Heart left ventricle (tissue), 16 donors: ENCODE measurements at regions not wholly inside any gene's neighbourhood (a gene's known extent, or its start where the extent isn't known, plus 50 kb on each side); places are given as distances from the start of the nearest gene placed in this dataset.
A peak's percentile ranks its signal among the peaks of the same experiment; 100 is the strongest.

Experiments
- ATAC-seq, 4 donors: fragments of 200-7000 bp; cut with Tn5 transposase; one replicate each; pipeline ENCODE4 v1.9.1; 2020 to 2022; ENCODE audit warnings: moderate library complexity in 4 of 4, mild to moderate bottlenecking in 3 of 4, moderate number of reproducible peaks in 1 of 4
- DNase-seq, 5 donors: peaks; one replicate each; pipeline ENCODE4 v3.0.0-alpha.2; 2020
- H3K27ac ChIP-seq, 12 donors: fragments of 200-600 bp; sonication (generic) in 4 of 12; one replicate each; pipeline versions ENCODE4 v1.5.0 to v1.8.0; 2016 to 2022; ENCODE audit warnings: mild to moderate bottlenecking in 2 of 12
- H3K27me3 ChIP-seq, 9 donors: fragments of 200-600 bp; sonication (generic) in 2 of 9; one replicate each; pipeline versions ENCODE4 v1.5.1 to v1.8.0; 2016 to 2022; ENCODE audit warnings: mild to moderate bottlenecking in 3 of 9
- H3K36me3 ChIP-seq, 9 donors: fragments of 200-600 bp; sonication (generic) in 2 of 9; one replicate each; pipeline versions ENCODE4 v1.5.0 to v1.8.0; 2018 to 2022; ENCODE audit warnings: mild to moderate bottlenecking in 2 of 9
- H3K4me1 ChIP-seq, 12 donors: fragments of 200-600 bp; sonication (generic) in 4 of 12; one replicate each; pipeline versions ENCODE4 v1.5.0 to v1.8.0; 2016 to 2022; ENCODE audit warnings: mild to moderate bottlenecking in 3 of 12
- H3K4me3 ChIP-seq, 12 donors: fragments of 200-600 bp; sonication (generic) in 4 of 12; one replicate each; pipeline versions ENCODE4 v1.5.0 to v1.8.0; 2017 to 2022; ENCODE audit warnings: mild to moderate bottlenecking in 9 of 12, moderate library complexity in 4 of 12
- H3K9me3 ChIP-seq, 12 donors: fragments of 200-600 bp; sonication (generic) in 4 of 12; one replicate each; pipeline versions ENCODE4 v1.5.0 to v1.8.0; 2016 to 2022; ENCODE audit warnings: mild to moderate bottlenecking in 1 of 12
- CTCF ChIP-seq, 12 donors: fragments of 200-600 bp; sonication (generic) in 4 of 12; IDR thresholded peaks; one replicate each; pipeline versions ENCODE4 v1.5.0 to v1.8.0; 2018 to 2022; ENCODE audit warnings: antibody characterized with exemption in 12 of 12, mild to moderate bottlenecking in 5 of 12
- POLR2A ChIP-seq, 2 donors: fragments of 450-650 bp; IDR thresholded peaks; one replicate each; pipeline ENCODE4 v1.6.1; 2017; ENCODE audit warnings: antibody characterized with exemption in 2 of 2, mild to moderate bottlenecking in 2 of 2, moderate library complexity in 2 of 2
- WGBS, 4 donors: extraction: QIAGEN DNeasy Blood & Tissue Kit in 2 of 4; methylation state at CpG; one replicate each; pipeline versions ENCODE4 v1.1.5 to v1.1.7; 2013 to 2018; 5-methylcytosine and 5-hydroxymethylcytosine counted together
- intact Hi-C, 10 donors: fragments of 100-400 bp; cut with DNase I; formaldehyde crosslinking; loops; one replicate each; pipeline versions ENCODE4 v1.11.1 to v1.14.2; 2022
- donor health status: ischemic (EF 13 %, LVEDD 7.1; RV severe dilation, severe dysfunction).
- donor health status: healthy with polysubstance abuse.
- donor health status: DM: no; HTN: yes; CAD: no.
- donor health status: DM: no; HTN: no; CAD: no.
- donor health status: ischemic (EF 25% LVEDD 6.9; RV normal size, moderate dysfunction).
- donor health status: ischemic (EF 25% LVEDD 5.7; RV mildly dilated, moderate dysfunction).
- donor health status: healthy.
- donor health status: DM: yes; HTN: yes; CAD: no.
- donor health status: ischemic (EF 35%, LVEDD 5.7; RV mildly dilated, moderate dysfunction).
- donor health status: nonischemic (EF 11% LVEDD 7.7; RV severe dilation, severe dysfunction).
- donor health status: DM: yes; HTN: yes; CAD: no.
- donor health status: PGD.
- donor health status: ischemic (EF 29% LVEDD 5.4; RV normal size, mild dysfunction).
- donor health status: nonischemic (EF 23%, LVEDD 6.1; RV moderate dilation, normal function).

GRCh38 chr1:55943721-55944435 is 635.5 kb downstream of the PLPP3 start:
- H3K4me1 ChIP-seq = peaks cover 0 to 3% (median 0%) of the 10 kb centered on the region in 12 donors
- no peak overlapping the region for H3K4me3 ChIP-seq
- no peak for ATAC-seq
- H3K36me3 ChIP-seq = no peaks in the 10 kb centered on the region
- 53 to 67% (median 58%) methylated on average over 8 of the region's 8 CpGs for WGBS, 4 donors
- H3K9me3 ChIP-seq = no peaks in the 10 kb centered on the region
- H3K27ac ChIP-seq = no peak overlapping the region
- TF ChIP-seq POLR2A (IDR thresholded peaks at IDR 0.05) (no peak), CTCF (IDR thresholded peaks at IDR 0.05) (no peak)
- intact Hi-C loops = no loop called here
- no peak for DNase-seq
- H3K27me3 ChIP-seq = no peaks in the 10 kb centered on the region

- no peak for ATAC-seq
- H3K27me3 ChIP-seq = no peaks in the 10 kb centered on the region
- no peaks in the 10 kb centered on the region for H3K9me3 ChIP-seq
- DNase-seq = no peak
- no peak overlapping the region for H3K27ac ChIP-seq
- H3K4me3 ChIP-seq = no peak overlapping the region
- no peaks in the 10 kb centered on the region for H3K36me3 ChIP-seq
- TF ChIP-seq POLR2A (IDR thresholded peaks at IDR 0.05) (no peak), CTCF (IDR thresholded peaks at IDR 0.05) (no peak)
- H3K4me1 ChIP-seq = peaks cover 0 to 11% (median 4%) of the 10 kb centered on the region in 12 donors
- 68 to 95% (median 82%) methylated on average over 2 of the region's 2 CpGs for WGBS, 4 donors
- intact Hi-C loops = no loop called here
Measured at GRCh38 chr1:55943012-55943411, 636.4 kb downstream of the PLPP3 start.

GRCh38 chr1:55939866-55940265 is 639.5 kb downstream of the PLPP3 start:
- H3K36me3 ChIP-seq = no peaks in the 10 kb centered on the region
- no peak for DNase-seq
- ATAC-seq = no peak
- intact Hi-C loops = no loop called here
- H3K9me3 ChIP-seq = peaks cover 0 to 6% (median 0%) of the 10 kb centered on the region in 12 donors
- TF ChIP-seq CTCF (IDR thresholded peaks at IDR 0.05) = no peak
- no peak for TF ChIP-seq POLR2A (IDR thresholded peaks at IDR 0.05)
- H3K27ac ChIP-seq = no peak overlapping the region
- peaks cover 0 to 14% (median 4%) of the 10 kb centered on the region in 12 donors for H3K4me1 ChIP-seq
- no peaks in the 10 kb centered on the region for H3K27me3 ChIP-seq
- 72 to 86% (median 83%) methylated on average over 1 of the region's 1 CpG for WGBS, 4 donors
- no peak overlapping the region for H3K4me3 ChIP-seq

GRCh38 chr1:55938861-55939260 is 640.5 kb downstream of the PLPP3 start:
- no peak for DNase-seq
- Histone ChIP-seq H3K27ac (peak overlapping the region in 4 of 12 donors; percentile 13 to 38 (median 28)), H3K4me3 (no peak overlapping the region), H3K36me3 (no peaks in the 10 kb centered on the region), H3K9me3 (peaks cover 0 to 12% (median 0%) of the 10 kb centered on the region in 12 donors), H3K27me3 (no peaks in the 10 kb centered on the region), H3K4me1 (peaks cover 0 to 14% (median 4%) of the 10 kb centered on the region in 12 donors)
- ATAC-seq = peak in 1 of 4 donors; percentile 20
- 76 to 100% (median 82%) methylated on average over 3 to 6 of the region's 6 CpGs for WGBS, 4 donors
- TF ChIP-seq POLR2A (IDR thresholded peaks at IDR 0.05) (no peak), CTCF (IDR thresholded peaks at IDR 0.05) (no peak)
- intact Hi-C loops = no loop called here
